ENCODE measurements at regions not wholly inside any gene's neighbourhood (a gene's known extent, or its start where the extent isn't known, plus 50 kb on each side); places are given as distances from the start of the nearest gene placed in this dataset.

DNA sequence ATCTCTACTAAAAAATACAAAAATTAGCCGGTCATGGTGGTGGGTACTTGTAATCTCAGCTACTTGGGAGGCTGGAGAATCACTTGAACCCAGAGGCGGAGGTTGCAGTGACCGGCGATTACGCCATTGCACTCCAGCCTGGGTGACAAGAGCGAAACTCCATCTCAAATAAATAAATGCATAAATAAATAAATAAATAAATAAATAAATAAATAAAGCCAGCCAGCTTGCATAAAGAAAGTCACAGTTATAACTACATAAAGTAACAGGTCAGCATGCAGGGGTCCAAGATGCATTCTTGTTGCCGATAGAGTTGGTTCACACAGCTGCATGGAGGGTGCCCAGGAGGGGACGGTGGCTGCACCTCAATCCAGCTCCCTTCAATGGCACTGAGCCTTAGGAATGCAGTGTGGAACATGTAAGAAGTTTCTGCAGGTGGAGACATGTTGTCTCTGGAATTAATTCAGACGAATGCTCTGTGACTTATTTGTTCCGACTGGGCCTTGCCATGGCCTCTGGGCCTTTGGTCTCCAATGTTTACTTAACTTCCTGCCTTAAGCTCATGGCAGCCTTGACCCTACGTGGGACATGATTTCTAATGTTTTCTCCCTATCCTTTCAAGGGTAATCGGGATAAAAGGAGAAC is 159.6 kb upstream of the PRKCQ start:
- TF ChIP-seq, protein P1, sequence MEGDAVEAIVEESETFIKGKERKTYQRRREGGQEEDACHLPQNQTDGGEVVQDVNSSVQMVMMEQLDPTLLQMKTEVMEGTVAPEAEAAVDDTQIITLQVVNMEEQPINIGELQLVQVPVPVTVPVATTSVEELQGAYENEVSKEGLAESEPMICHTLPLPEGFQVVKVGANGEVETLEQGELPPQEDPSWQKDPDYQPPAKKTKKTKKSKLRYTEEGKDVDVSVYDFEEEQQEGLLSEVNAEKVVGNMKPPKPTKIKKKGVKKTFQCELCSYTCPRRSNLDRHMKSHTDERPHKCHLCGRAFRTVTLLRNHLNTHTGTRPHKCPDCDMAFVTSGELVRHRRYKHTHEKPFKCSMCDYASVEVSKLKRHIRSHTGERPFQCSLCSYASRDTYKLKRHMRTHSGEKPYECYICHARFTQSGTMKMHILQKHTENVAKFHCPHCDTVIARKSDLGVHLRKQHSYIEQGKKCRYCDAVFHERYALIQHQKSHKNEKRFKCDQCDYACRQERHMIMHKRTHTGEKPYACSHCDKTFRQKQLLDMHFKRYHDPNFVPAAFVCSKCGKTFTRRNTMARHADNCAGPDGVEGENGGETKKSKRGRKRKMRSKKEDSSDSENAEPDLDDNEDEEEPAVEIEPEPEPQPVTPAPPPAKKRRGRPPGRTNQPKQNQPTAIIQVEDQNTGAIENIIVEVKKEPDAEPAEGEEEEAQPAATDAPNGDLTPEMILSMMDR (conservative IDR thresholded peaks at IDR 0.05; ENCODE audit: low read depth, low read length), result no peak
- TF ChIP-seq EZH2phosphoT487 (IDR thresholded peaks at IDR 0.05; ENCODE audit: borderline replicate concordance, low read length) (no peak), EZH2 (IDR thresholded peaks at IDR 0.05; ENCODE audit: low read length, unreplicated experiment) (no peak)
